Nephron (organoid): ENCODE measurements at regions not wholly inside any gene's neighbourhood (a gene's known extent, or its start where the extent isn't known, plus 50 kb on each side); places are given as distances from the start of the nearest gene placed in this dataset.

Experiments used
- H3K27ac Mint-ChIP-seq, 3 experiments: 2 replicates each; pipeline ENCODE4 v1.8.0; 2020; ENCODE audit warnings: mixed read lengths in 3 of 3, mild to moderate bottlenecking in 2 of 3, moderate library complexity in 1 of 3
- H3K27me3 Mint-ChIP-seq: 2 replicates; pipeline ENCODE4 v1.8.0; 2021; ENCODE audit warnings: low read depth, mild to moderate bottlenecking, moderate library complexity, mixed read lengths
- H3K36me3 Mint-ChIP-seq: 2 replicates; pipeline ENCODE4 v1.8.0; 2020; ENCODE audit warnings: low read depth, mixed read lengths
- H3K4me1 Mint-ChIP-seq: 2 replicates; pipeline ENCODE4 v1.8.0; 2020; ENCODE audit warnings: mixed read lengths
- H3K4me3 Mint-ChIP-seq, 3 experiments: 2 replicates each; pipeline ENCODE4 v1.8.0; 2020; ENCODE audit warnings: mild to moderate bottlenecking in 3 of 3, mixed read lengths in 3 of 3, moderate library complexity in 2 of 3
- H3K9me3 Mint-ChIP-seq: 2 replicates; pipeline ENCODE4 v1.8.0; 2020; ENCODE audit warnings: mixed read lengths
- TF ChIP-seq, protein P1 (sequence below), 3 experiments: fragments of 200-600 bp; sonication (generic); IDR thresholded peaks; one replicate each; pipeline ENCODE4 v1.5.0; 2021; ENCODE audit warnings: antibody characterized with exemption in 3 of 3; ENCODE audit not compliant: unreplicated experiment in 3 of 3

DNA sequence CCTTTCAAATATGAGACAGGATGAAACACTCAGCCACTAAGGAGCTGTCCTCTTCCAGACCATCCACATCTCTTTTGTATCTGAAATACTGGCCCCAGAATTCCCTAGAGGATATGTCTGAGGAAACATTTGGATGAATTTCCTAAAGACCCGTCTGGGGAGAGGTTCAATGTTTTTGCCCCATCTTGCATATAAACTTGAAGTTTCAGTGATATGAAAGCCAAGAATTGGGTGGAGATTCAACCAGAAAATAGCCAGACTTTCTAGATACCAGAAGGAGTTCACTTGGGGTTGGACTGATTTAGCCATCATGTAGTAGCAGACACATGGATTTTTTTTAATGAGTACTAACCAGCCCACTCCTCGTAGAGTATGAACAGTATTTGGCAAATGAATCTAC, 182.0 kb downstream of the PLPP3 start:
- H3K4me1 Mint-ChIP-seq, result peaks cover 21% of the 10 kb centered on the region
- H3K27ac Mint-ChIP-seq, result peak overlapping the region; percentile 9 to 71 (median 30)
- H3K9me3 Mint-ChIP-seq, result no peaks in the 10 kb centered on the region
- TF ChIP-seq, protein P1, sequence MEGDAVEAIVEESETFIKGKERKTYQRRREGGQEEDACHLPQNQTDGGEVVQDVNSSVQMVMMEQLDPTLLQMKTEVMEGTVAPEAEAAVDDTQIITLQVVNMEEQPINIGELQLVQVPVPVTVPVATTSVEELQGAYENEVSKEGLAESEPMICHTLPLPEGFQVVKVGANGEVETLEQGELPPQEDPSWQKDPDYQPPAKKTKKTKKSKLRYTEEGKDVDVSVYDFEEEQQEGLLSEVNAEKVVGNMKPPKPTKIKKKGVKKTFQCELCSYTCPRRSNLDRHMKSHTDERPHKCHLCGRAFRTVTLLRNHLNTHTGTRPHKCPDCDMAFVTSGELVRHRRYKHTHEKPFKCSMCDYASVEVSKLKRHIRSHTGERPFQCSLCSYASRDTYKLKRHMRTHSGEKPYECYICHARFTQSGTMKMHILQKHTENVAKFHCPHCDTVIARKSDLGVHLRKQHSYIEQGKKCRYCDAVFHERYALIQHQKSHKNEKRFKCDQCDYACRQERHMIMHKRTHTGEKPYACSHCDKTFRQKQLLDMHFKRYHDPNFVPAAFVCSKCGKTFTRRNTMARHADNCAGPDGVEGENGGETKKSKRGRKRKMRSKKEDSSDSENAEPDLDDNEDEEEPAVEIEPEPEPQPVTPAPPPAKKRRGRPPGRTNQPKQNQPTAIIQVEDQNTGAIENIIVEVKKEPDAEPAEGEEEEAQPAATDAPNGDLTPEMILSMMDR (IDR thresholded peaks at IDR 0.05; ENCODE audit: unreplicated experiment in 3 of 3), result no peak
- H3K36me3 Mint-ChIP-seq, result no peaks in the 10 kb centered on the region
- peaks cover 7% of the 10 kb centered on the region for H3K27me3 Mint-ChIP-seq
- H3K4me3 Mint-ChIP-seq, result no peak overlapping the region

DNA sequence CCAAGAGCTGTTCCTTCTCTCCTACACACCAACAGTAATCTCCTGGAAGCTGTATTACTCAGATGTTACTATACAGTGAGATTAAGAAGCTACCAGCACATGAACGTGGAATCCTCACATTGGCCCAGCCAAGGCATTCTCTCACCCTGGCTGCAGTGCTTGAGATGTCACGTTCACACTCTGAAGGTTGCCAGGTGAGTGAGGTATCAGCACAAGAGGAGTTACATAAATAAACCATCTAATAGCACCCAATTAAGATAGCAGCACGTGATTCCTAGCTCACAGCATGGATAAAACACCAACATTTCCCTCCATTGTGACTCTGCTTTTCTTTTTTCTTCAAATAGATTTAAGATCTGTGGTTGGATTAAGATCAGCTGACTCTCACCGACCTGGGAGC, 182.8 kb downstream of the PLPP3 start:
- Mint-ChIP-seq H3K36me3 (no peaks in the 10 kb centered on the region), H3K4me3 (no peak overlapping the region), H3K27ac (peak overlapping the region in 2 of 3 experiments; percentile 9 to 71), H3K4me1 (peaks cover 21% of the 10 kb centered on the region), H3K9me3 (no peaks in the 10 kb centered on the region), H3K27me3 (peaks cover 7% of the 10 kb centered on the region)
- TF ChIP-seq, protein P1 (IDR thresholded peaks at IDR 0.05; ENCODE audit: unreplicated experiment in 3 of 3), result no peak

DNA sequence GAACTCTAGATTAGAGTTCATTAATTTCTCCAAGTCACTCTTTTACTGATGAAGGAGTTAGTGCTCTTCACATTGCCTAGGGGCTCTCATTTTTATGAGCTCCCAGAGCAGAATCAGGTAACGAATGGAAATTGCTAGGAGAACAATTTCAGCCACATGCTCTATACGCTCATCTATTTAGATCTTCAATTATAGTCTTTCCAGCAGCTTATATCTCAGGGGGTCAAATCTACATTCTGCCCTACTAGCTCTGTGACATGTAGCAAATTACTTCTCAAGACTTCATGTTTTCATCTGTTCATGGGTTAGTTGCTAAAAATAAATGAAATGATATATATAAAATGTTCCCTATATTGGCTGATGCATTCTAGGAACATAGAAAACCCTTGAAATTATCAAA, 183.6 kb downstream of the PLPP3 start:
- Mint-ChIP-seq H3K4me3 (no peak overlapping the region), H3K9me3 (no peaks in the 10 kb centered on the region), H3K27me3 (peaks cover 7% of the 10 kb centered on the region), H3K4me1 (peaks cover 21% of the 10 kb centered on the region), H3K27ac (no peak overlapping the region), H3K36me3 (no peaks in the 10 kb centered on the region)
- TF ChIP-seq, protein P1 (IDR thresholded peaks at IDR 0.05; ENCODE audit: unreplicated experiment in 3 of 3), result no peak

DNA sequence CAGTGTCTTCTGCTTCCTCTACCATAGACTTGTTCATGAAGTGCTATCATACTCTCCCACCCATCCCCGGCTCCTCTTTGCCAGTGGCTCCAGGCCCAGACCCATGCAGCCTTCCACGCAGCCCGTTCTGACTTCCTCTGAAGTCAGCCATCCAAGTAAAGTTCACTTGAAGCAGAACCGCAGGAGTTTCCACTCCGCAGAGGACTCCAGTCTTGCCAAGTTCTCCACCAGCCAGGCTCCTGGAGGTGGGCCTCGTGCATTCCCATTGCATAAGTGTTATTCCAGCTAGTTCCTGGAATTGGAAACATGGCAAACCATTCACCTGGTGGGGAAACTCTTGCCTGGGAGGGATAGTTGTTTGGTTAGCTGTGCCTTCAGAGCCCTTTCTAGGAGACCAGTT, 185.1 kb downstream of the PLPP3 start:
- no peak overlapping the region for H3K4me3 Mint-ChIP-seq
- TF ChIP-seq, protein P1 (IDR thresholded peaks at IDR 0.05; ENCODE audit: unreplicated experiment in 3 of 3), result no peak
- peaks cover 20% of the 10 kb centered on the region for H3K4me1 Mint-ChIP-seq
- no peaks in the 10 kb centered on the region for H3K36me3 Mint-ChIP-seq
- H3K27ac Mint-ChIP-seq, result no peak overlapping the region
- no peaks in the 10 kb centered on the region for H3K9me3 Mint-ChIP-seq
- H3K27me3 Mint-ChIP-seq, result peaks cover 7% of the 10 kb centered on the region

DNA sequence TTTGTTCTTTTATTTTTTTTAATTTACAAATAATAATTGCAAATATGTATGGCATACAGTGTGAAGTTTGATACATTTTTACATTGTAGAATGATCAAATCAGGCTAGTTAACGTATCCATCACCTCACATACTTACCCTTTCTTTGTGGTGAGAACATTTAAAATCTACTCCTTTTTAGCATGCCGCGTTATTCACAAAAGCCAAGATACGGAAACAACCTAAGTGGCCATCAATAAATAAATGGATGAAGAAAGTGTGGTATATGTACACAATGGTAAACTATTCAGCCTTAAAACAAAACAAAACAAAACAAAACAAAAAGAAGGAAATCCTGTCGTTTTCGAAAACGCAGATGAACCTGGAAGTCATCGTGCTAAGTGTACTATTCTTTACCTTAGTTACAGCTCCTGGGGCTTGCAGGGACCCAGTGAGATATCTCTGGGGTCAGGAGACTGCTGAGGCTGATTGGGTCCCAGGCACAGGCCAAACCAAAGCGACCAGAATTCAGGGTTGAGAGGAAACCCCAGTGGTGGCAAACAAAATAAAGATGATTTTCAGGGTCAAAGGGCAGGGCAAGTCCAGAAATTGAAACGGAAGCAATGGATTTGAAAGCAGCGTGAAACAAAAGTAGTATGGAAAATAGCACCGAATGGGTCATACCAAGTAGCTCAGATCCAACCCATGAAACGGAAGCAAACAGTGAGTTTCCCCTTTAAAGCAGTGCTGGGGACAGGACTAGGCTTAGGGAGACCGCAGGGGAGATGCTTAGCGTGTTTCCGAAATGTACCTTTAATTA, 188.2 kb downstream of the PLPP3 start:
- H3K27ac Mint-ChIP-seq, result no peak overlapping the region
- H3K4me3 Mint-ChIP-seq, result no peak overlapping the region
- peaks cover 2% of the 10 kb centered on the region for H3K9me3 Mint-ChIP-seq
- peaks cover under 1% of the 10 kb centered on the region for H3K4me1 Mint-ChIP-seq
- TF ChIP-seq, protein P1 (IDR thresholded peaks at IDR 0.05; ENCODE audit: unreplicated experiment in 3 of 3), result no peak
- no peaks in the 10 kb centered on the region for H3K36me3 Mint-ChIP-seq
- peaks cover 7% of the 10 kb centered on the region for H3K27me3 Mint-ChIP-seq
